Mesendoderm (in vitro differentiated cells): ENCODE measurements at regions not wholly inside any gene's neighbourhood (a gene's known extent, or its start where the extent isn't known, plus 50 kb on each side); places are given as distances from the start of the nearest gene placed in this dataset.

Source experiments
- DNase-seq: peaks from one replicate; pipeline ENCODE4 v3.0.0; 2013
- H2AK5ac ChIP-seq: 2 replicates; pipeline ENCODE4 v1.6.1; 2013; ENCODE audit warnings: low read length, inconsistent platforms
- H2BK120ac ChIP-seq: 2 replicates; pipeline ENCODE4 v1.6.1; 2013; ENCODE audit warnings: low read depth, mild to moderate bottlenecking, low read length, moderate library complexity, mixed read lengths
- H2BK15ac ChIP-seq: replicated peaks from 2 replicates; pipeline ENCODE4 v1.6.1; 2013; ENCODE audit warnings: low read depth, mild to moderate bottlenecking, moderate library complexity
- H2BK5ac ChIP-seq: 2 replicates; pipeline ENCODE4 v1.6.1; 2013; ENCODE audit warnings: low read length, inconsistent platforms
- H3K18ac ChIP-seq: 2 replicates; pipeline ENCODE4 v1.6.1; 2013; ENCODE audit warnings: mild to moderate bottlenecking, low read length, mixed read lengths
- H3K23ac ChIP-seq: one replicate; pipeline ENCODE4 v1.6.1; 2013; ENCODE audit warnings: low read length
- H3K27ac ChIP-seq: 2 replicates; pipeline ENCODE4 v1.5.1; 2013; ENCODE audit warnings: low read depth, mild to moderate bottlenecking, inconsistent platforms, low read length, moderate library complexity
- H3K27me3 ChIP-seq: 2 replicates; pipeline ENCODE4 v1.6.1; 2013; ENCODE audit warnings: low read length, control low read depth, mild to moderate bottlenecking, inconsistent platforms; ENCODE audit not compliant: insufficient read depth, poor library complexity
- H3K36me3 ChIP-seq: 2 replicates; pipeline ENCODE4 v1.6.1; 2013; ENCODE audit warnings: low read length, inconsistent platforms; ENCODE audit not compliant: control insufficient read depth, insufficient read depth
- H3K4ac ChIP-seq: one replicate; pipeline ENCODE4 v1.6.1; 2013; ENCODE audit warnings: low read depth, mild to moderate bottlenecking, low read length, moderate library complexity
- H3K4me1 ChIP-seq: 2 replicates; pipeline ENCODE4 v1.6.1; 2013; ENCODE audit warnings: low read depth, low read length, inconsistent platforms; ENCODE audit not compliant: control insufficient read depth
- H3K4me2 ChIP-seq: 2 replicates; pipeline ENCODE4 v1.6.1; 2013; ENCODE audit warnings: low read length
- H3K4me3 ChIP-seq: 2 replicates; pipeline ENCODE4 v1.5.1; 2013; ENCODE audit warnings: mild to moderate bottlenecking, low read length
- H3K56ac ChIP-seq: one replicate; pipeline ENCODE4 v1.6.1; 2013; ENCODE audit warnings: low read length
- H3K79me1 ChIP-seq: 2 replicates; pipeline ENCODE4 v1.6.1; 2013; ENCODE audit warnings: low read length, inconsistent platforms
- H3K79me2 ChIP-seq: 2 replicates; pipeline ENCODE4 v1.6.1; 2013; ENCODE audit warnings: mild to moderate bottlenecking, low read length; ENCODE audit not compliant: control insufficient read depth, insufficient read depth
- H3K9ac ChIP-seq: 2 replicates; pipeline ENCODE4 v1.6.1; 2013; ENCODE audit warnings: low read length, inconsistent platforms
- H4K5ac ChIP-seq: one replicate; pipeline ENCODE4 v1.6.1; 2013; ENCODE audit warnings: low read length
- H4K8ac ChIP-seq: one replicate; pipeline ENCODE4 v1.6.1; 2013; ENCODE audit warnings: low read depth, mild to moderate bottlenecking, control low read depth, low read length, moderate library complexity
- WGBS: extraction: QIAGEN DNeasy Blood & Tissue Kit; methylation state at CpG from one replicate; pipeline ENCODE4 v1.1.7; 2013; ENCODE audit warnings: low lambda C conversion rate, missing lambda C conversion rate; ENCODE audit not compliant: insufficient coverage; ENCODE audit errors: extremely low coverage; 5-methylcytosine and 5-hydroxymethylcytosine counted together

DNA sequence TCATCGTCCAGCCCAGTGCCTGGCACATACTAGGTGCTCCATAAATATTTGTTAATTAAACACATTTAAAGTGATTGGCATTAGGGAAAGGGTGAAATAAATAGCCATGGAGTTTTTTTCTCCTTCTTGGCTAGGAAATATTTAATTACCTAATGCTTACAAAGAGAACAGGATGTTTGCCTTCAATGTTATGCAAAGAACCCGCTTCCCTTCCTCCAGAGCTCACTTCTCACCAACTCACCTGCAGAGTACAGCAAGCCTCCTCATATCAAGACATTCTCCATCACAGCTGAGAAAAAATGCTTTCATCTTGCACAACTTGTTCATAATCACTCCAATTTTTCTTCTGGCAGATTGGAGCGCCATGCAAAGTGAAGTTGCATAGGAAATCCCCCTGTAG is 161.7 kb upstream of the STK32A start:
- Histone ChIP-seq H4K5ac (no peak overlapping the region), H3K56ac (no peak overlapping the region), H3K36me3 (no peaks in the 10 kb centered on the region), H3K4ac (no peak overlapping the region), H4K8ac (no peak overlapping the region), H2BK15ac (no peak overlapping the region), H3K23ac (no peak overlapping the region), H3K27ac (no peak overlapping the region), H2BK120ac (no peak overlapping the region), H3K79me2 (no peaks in the 10 kb centered on the region), H2AK5ac (no peak overlapping the region), H3K4me3 (no peak overlapping the region), H3K4me2 (no peak overlapping the region), H3K4me1 (no peaks in the 10 kb centered on the region), H2BK5ac (no peak overlapping the region), H3K18ac (no peak overlapping the region), H3K9ac (no peak overlapping the region), H3K79me1 (no peaks in the 10 kb centered on the region), H3K27me3 (no peaks in the 10 kb centered on the region)
- DNase-seq, result no peak
- no CpG with 5 or more reads among the region's 3 CpGs for WGBS

DNA sequence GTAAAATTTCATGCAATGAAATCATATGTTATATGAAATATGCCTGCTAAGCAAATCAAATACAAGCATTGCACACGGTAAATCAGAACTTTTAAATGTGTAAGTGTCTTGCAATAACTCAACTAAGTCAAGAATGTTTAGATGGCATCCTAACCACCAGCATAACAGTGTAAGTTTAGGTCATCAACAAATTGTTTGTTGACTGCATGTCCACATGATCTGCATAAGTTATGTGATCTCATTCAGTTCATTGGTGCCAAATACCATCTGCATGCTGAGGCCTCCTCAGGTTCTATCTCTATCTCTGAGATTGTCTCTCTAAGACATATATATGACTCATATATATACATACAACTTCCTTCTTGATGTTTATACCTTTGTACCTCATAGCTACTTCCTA is 159.6 kb upstream of the STK32A start:
- Histone ChIP-seq H3K27ac (no peak overlapping the region), H2BK120ac (no peak overlapping the region), H2BK5ac (no peak overlapping the region), H3K18ac (no peak overlapping the region), H3K79me2 (no peaks in the 10 kb centered on the region), H3K4me2 (no peak overlapping the region), H3K56ac (no peak overlapping the region), H3K27me3 (no peaks in the 10 kb centered on the region), H2BK15ac (no peak overlapping the region), H3K79me1 (no peaks in the 10 kb centered on the region), H3K4ac (no peak overlapping the region), H4K5ac (no peak overlapping the region), H3K9ac (no peak overlapping the region), H3K4me1 (no peaks in the 10 kb centered on the region), H3K4me3 (no peak overlapping the region), H3K23ac (no peak overlapping the region), H4K8ac (no peak overlapping the region), H2AK5ac (no peak overlapping the region), H3K36me3 (no peaks in the 10 kb centered on the region)
- DNase-seq, result no peak
- no CpG with 5 or more reads among the region's 1 CpG for WGBS

DNA sequence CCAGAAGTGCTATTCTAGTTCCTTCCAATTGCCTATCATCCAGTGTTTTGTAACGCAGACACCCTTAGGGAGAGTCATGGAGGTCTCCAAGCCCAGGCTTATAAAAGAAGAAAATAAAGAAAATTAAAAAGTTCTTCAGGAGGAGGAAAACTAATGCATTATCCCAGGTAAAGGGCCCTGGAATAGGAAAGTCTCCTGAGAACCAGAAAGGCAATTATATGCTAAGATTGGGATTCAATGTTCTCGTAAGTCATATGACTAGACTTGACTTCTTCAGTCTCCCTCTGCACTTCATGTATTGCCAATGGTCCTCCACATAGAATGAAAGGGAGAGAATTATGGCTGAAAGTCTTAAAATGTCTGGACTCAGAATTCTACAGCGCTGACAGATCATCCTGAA is 154.4 kb upstream of the STK32A start:
- Histone ChIP-seq H3K18ac (no peak overlapping the region), H3K23ac (no peak overlapping the region), H3K4ac (no peak overlapping the region), H2BK5ac (no peak overlapping the region), H3K4me1 (peaks cover 11% of the 10 kb centered on the region), H3K4me2 (no peak overlapping the region), H3K4me3 (no peak overlapping the region), H2BK15ac (no peak overlapping the region), H4K8ac (no peak overlapping the region), H2BK120ac (no peak overlapping the region), H3K56ac (no peak overlapping the region), H3K27ac (no peak overlapping the region), H4K5ac (no peak overlapping the region), H2AK5ac (no peak overlapping the region), H3K9ac (no peak overlapping the region), H3K79me2 (no peaks in the 10 kb centered on the region), H3K79me1 (no peaks in the 10 kb centered on the region), H3K36me3 (no peaks in the 10 kb centered on the region), H3K27me3 (no peaks in the 10 kb centered on the region)
- no CpG with 5 or more reads among the region's 3 CpGs for WGBS
- DNase-seq, result no peak

DNA sequence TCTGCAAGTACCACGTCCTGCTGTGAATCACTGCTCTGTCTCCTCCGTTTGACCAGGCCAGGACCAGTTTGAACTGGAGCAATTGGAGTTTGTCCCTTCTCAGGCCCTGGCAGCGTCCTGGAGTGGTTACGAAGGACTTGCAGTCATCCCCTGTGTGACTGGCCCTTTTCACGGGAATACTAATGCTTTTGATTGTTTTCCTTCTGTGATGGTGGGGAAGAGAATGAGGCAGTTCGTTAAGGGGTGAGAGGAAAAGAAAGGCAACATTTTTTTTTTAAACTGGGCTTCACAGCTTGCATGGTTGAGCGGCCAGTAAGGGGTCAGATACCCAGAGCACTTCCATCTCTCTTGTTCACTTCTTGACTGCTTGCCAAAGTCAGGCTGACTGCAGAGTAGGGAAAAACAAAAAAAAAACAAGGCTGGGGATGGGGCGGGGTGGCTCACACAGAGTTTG is 153.5 kb upstream of the STK32A start:
- H3K4me1 ChIP-seq, result peaks cover 11% of the 10 kb centered on the region
- no peak overlapping the region for H3K4me2 ChIP-seq
- no peak overlapping the region for H3K9ac ChIP-seq
- H3K18ac ChIP-seq, result no peak overlapping the region
- no peak for DNase-seq
- no peaks in the 10 kb centered on the region for H3K36me3 ChIP-seq
- no peak overlapping the region for H2BK120ac ChIP-seq
- WGBS, result no CpG with 5 or more reads among the region's 8 CpGs
- H3K4me3 ChIP-seq, result no peak overlapping the region
- no peaks in the 10 kb centered on the region for H3K79me2 ChIP-seq
- H3K4ac ChIP-seq, result no peak overlapping the region
- no peaks in the 10 kb centered on the region for H3K27me3 ChIP-seq
- no peak overlapping the region for H4K8ac ChIP-seq
- no peak overlapping the region for H4K5ac ChIP-seq
- H3K27ac ChIP-seq, result no peak overlapping the region
- H3K23ac ChIP-seq, result no peak overlapping the region
- H2BK5ac ChIP-seq, result no peak overlapping the region
- no peak overlapping the region for H3K56ac ChIP-seq
- no peak overlapping the region for H2BK15ac ChIP-seq
- H2AK5ac ChIP-seq, result no peak overlapping the region
- H3K79me1 ChIP-seq, result no peaks in the 10 kb centered on the region

DNA sequence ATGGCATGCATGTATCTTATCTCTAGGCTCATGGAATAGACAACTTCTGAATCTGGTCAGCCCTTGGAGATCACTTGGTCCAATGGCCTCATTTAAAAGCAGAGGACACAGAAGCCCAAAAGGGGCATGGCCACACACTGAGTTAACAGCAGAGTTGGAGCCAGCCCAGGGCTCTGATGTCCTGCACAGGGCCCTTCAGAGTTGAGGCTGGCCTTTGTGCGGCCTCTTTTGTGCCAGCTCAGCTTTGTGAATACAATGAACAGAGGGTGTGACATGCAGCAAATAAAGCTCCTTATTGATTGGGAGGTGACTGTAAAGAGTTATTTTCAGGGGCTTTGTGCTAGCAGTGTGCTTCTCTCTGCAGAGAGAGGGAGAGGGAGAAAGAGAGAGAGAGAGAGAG is 150.1 kb upstream of the STK32A start:
- no peaks in the 10 kb centered on the region for H3K27me3 ChIP-seq
- H2AK5ac ChIP-seq, result peak overlapping the region; percentile 31
- no peak overlapping the region for H3K56ac ChIP-seq
- H3K27ac ChIP-seq, result no peak overlapping the region
- no peak overlapping the region for H3K23ac ChIP-seq
- no peak overlapping the region for H4K8ac ChIP-seq
- H2BK120ac ChIP-seq, result no peak overlapping the region
- H3K4me2 ChIP-seq, result no peak overlapping the region
- H3K79me1 ChIP-seq, result no peaks in the 10 kb centered on the region
- H3K79me2 ChIP-seq, result no peaks in the 10 kb centered on the region
- H4K5ac ChIP-seq, result no peak overlapping the region
- peak overlapping the region; percentile 25 for H3K18ac ChIP-seq
- H3K9ac ChIP-seq, result no peak overlapping the region
- no CpG with 5 or more reads among the region's 1 CpG for WGBS
- no peak overlapping the region for H3K4me3 ChIP-seq
- H3K36me3 ChIP-seq, result no peaks in the 10 kb centered on the region
- H3K4me1 ChIP-seq, result peaks cover 11% of the 10 kb centered on the region
- H2BK5ac ChIP-seq, result no peak overlapping the region
- H2BK15ac ChIP-seq, result no peak overlapping the region
- H3K4ac ChIP-seq, result no peak overlapping the region
- DNase-seq, result no peak

DNA sequence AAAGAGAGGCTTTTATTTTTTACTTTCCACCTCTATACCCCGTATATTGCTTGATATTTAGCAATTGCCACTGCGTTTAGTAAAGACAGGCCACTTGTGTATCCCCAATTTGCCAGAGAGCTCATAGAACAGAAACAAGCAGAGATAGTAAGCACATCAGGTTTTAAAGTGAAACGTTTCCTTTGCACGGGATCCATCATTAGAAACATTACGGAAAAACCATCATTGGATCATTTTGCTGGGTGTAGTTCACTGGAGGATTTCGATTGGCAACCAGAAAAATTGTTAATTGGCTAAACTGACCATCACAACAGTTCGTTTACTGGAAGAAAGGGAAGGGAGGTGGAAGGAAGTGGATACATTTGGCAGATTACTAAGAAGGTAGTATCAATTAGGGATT is 149.4 kb upstream of the STK32A start:
- Histone ChIP-seq H3K36me3 (no peaks in the 10 kb centered on the region), H3K4ac (no peak overlapping the region), H3K27me3 (no peaks in the 10 kb centered on the region), H3K4me2 (no peak overlapping the region), H3K79me1 (no peaks in the 10 kb centered on the region), H4K5ac (no peak overlapping the region), H3K4me3 (no peak overlapping the region), H3K23ac (no peak overlapping the region), H2BK120ac (no peak overlapping the region), H2BK15ac (no peak overlapping the region), H3K9ac (no peak overlapping the region), H3K79me2 (no peaks in the 10 kb centered on the region), H3K4me1 (peaks cover 11% of the 10 kb centered on the region), H2AK5ac (no peak overlapping the region), H3K27ac (no peak overlapping the region), H3K18ac (no peak overlapping the region), H3K56ac (no peak overlapping the region), H2BK5ac (no peak overlapping the region), H4K8ac (no peak overlapping the region)
- no peak for DNase-seq
- WGBS, result no CpG with 5 or more reads among the region's 7 CpGs
